Mucosa of descending colon (tissue), 3 donors: ENCODE measurements at regions not wholly inside any gene's neighbourhood (a gene's known extent, or its start where the extent isn't known, plus 50 kb on each side); places are given as distances from the start of the nearest gene placed in this dataset.

Experiments used
- ATAC-seq: fragments of 200-7000 bp; cut with Tn5 transposase; one replicate; pipeline ENCODE4 v1.9.1; 2020; ENCODE audit warnings: mild to moderate bottlenecking, moderate library complexity
- DNase-seq, 3 donors: peaks; one replicate each; pipeline ENCODE4 v3.0.0-alpha.2; 2020
- H3K36me3 ChIP-seq: fragments of 200-600 bp; one replicate; pipeline ENCODE4 v1.8.0; 2021; ENCODE audit warnings: low read depth, mild to moderate bottlenecking
- H3K4me1 ChIP-seq: fragments of 200-600 bp; one replicate; pipeline ENCODE4 v1.8.0; 2021; ENCODE audit warnings: low read depth, mild to moderate bottlenecking
- H3K4me3 ChIP-seq: fragments of 200-600 bp; one replicate; pipeline ENCODE4 v1.8.0; 2021; ENCODE audit warnings: mild to moderate bottlenecking
- H3K9me3 ChIP-seq: fragments of 200-600 bp; one replicate; pipeline ENCODE4 v1.8.0; 2021; ENCODE audit warnings: mild to moderate bottlenecking
- intact Hi-C, 2 donors: fragments of 100-400 bp; cut with DNase I in 1 of 2; cut with micrococcal nuclease in 1 of 2; formaldehyde crosslinking; loops; one replicate each; pipeline versions ENCODE4 v1.11.0 to v1.11.1; 2022; cut with DNase I, micrococcal nuclease
- TF ChIP-seq, protein P1 (sequence below): fragments of 200-600 bp; IDR thresholded peaks from one replicate; pipeline ENCODE4 v1.8.0; 2022; ENCODE audit warnings: antibody characterized with exemption, mild to moderate bottlenecking
- donor health status: DM: no; HTN: no; CAD: no; lungs with moderate emphysema.
- donor health status: DM: no; HTN: no; CAD: no.
- donor health status: DM: no; HTN: yes; CAD: no.

- TF ChIP-seq, protein P1, sequence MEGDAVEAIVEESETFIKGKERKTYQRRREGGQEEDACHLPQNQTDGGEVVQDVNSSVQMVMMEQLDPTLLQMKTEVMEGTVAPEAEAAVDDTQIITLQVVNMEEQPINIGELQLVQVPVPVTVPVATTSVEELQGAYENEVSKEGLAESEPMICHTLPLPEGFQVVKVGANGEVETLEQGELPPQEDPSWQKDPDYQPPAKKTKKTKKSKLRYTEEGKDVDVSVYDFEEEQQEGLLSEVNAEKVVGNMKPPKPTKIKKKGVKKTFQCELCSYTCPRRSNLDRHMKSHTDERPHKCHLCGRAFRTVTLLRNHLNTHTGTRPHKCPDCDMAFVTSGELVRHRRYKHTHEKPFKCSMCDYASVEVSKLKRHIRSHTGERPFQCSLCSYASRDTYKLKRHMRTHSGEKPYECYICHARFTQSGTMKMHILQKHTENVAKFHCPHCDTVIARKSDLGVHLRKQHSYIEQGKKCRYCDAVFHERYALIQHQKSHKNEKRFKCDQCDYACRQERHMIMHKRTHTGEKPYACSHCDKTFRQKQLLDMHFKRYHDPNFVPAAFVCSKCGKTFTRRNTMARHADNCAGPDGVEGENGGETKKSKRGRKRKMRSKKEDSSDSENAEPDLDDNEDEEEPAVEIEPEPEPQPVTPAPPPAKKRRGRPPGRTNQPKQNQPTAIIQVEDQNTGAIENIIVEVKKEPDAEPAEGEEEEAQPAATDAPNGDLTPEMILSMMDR: no peak
- ATAC-seq: no peak
- Histone ChIP-seq H3K4me1 (no peaks in the 10 kb centered on the region), H3K36me3 (no peaks in the 10 kb centered on the region), H3K4me3 (no peak overlapping the region), H3K9me3 (peaks cover 32% of the 10 kb centered on the region)
- DNase-seq: no peak
- intact Hi-C loops: no loop called here
These were observed 160.3 kb upstream of the PTPRD start for GRCh38 chr9:10773136-10773535.

DNA sequence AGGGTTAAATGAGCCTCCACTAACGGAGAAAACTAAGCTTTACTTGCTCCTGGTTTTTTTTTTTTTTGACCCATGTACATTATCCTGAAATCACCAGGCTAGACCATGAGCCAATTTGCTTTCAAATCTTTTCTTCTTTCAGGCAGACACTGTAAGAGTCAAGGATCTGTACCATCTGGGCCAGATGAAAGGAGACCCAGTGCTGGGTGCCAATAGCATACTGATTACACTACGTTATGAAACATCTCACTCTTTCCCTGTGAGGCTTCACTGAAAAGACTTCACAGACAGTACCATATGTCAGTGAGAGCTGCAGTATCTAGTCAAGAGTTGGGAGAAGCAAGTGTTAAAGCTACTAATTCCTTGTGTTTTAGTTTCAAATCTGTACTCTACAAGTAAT is 161.2 kb upstream of the PTPRD start:
- ATAC-seq: no peak
- Histone ChIP-seq H3K9me3 (peaks cover 37% of the 10 kb centered on the region), H3K36me3 (no peaks in the 10 kb centered on the region), H3K4me1 (no peaks in the 10 kb centered on the region), H3K4me3 (no peak overlapping the region)
- TF ChIP-seq, protein P1: no peak
- intact Hi-C loops: no loop called here
- DNase-seq: no peak

DNA sequence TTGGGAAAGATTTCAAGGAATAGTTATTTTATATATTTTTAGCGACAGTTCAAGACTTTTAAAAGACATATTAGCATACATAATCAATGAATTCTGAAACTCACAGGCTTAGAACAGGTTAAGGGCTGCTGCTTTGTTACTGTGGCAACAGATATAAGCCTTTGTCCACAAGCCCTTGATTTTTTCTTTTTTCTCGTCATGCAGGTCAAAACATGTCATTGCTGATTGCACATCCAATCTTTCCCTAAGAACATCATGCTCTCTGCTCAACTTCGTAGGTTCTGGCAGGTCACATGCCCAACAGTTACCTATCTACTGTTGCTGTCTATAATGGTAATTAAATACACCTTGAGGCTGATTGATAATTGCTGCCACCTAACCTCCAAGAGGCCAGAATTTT is 172.5 kb upstream of the PTPRD start:
- Histone ChIP-seq H3K36me3 (no peaks in the 10 kb centered on the region), H3K4me3 (no peak overlapping the region), H3K9me3 (peaks cover 21% of the 10 kb centered on the region), H3K4me1 (no peaks in the 10 kb centered on the region)
- TF ChIP-seq, protein P1: no peak
- intact Hi-C loops: no loop called here
- DNase-seq: no peak
- ATAC-seq: no peak

DNA sequence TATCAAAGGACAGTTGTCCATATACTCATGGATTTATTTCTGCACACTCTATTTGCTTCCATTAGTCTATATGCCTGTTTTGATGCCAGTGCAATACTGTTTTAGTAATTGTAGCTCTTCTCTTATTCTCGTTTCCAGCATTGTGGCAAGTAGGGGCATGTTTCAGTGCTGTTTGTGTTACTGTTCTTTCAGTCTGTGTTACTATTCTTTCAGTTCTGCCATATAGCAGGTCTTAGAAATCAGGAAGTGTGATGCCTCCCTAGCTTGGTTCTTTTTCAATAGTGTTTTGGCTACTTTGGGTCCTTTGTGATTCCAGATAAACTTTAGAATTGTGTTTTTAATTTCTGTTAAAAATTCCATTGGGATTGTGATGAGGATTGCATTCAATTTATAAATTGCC is 180.5 kb upstream of the PTPRD start:
- ATAC-seq: no peak
- Histone ChIP-seq H3K36me3 (no peaks in the 10 kb centered on the region), H3K4me1 (no peaks in the 10 kb centered on the region), H3K4me3 (no peak overlapping the region), H3K9me3 (peaks cover 47% of the 10 kb centered on the region)
- TF ChIP-seq, protein P1: no peak
- no peak for DNase-seq
- intact Hi-C loops: no loop called here

DNA sequence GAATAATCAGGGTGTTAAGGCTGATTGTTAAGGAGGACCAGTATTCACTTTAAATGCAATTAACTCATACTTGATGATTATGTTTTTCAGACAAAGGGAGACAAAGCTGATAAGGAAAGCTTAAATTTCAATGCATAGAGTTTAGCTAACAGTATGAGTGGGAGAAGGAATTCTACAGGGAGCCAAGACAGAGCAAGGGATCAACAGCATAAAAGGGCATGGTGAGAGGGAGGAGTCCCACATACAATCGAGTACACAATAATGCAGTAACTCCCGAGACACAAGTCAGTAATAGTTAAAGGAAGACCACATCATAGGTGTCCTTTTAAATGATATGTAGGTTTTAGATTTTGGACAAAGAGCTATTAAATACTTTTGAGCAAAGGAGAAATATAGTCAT is 191.7 kb upstream of the PTPRD start:
- TF ChIP-seq, protein P1: no peak
- DNase-seq (no peak), ATAC-seq (no peak)
- H3K4me3 ChIP-seq: no peak overlapping the region
- intact Hi-C loops: no loop called here
- H3K9me3 ChIP-seq: peaks cover 17% of the 10 kb centered on the region
- H3K4me1 ChIP-seq: no peaks in the 10 kb centered on the region
- H3K36me3 ChIP-seq: no peaks in the 10 kb centered on the region

DNA sequence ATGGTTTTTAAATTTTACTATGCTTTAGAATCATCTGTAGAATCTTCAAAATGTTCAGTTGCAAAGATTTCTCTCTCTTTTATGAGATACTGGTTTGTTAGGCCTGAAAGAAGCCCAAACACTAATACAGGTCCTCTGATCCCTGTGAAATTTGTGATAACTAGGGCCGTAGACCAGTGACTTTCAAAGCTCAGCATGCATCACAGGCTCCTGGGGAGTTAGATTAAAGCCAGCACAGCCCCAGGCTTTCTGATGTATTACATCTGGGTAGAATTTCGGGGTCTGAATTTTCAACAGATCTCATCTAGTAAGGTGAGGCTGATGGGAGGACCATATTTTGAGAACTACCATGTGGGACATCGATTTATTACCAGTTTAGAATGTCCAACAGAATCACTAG is 194.1 kb upstream of the PTPRD start:
- H3K4me3 ChIP-seq: no peak overlapping the region
- DNase-seq: no peak
- intact Hi-C loops: no loop called here
- peaks cover 21% of the 10 kb centered on the region for H3K9me3 ChIP-seq
- no peak for ATAC-seq
- H3K4me1 ChIP-seq: no peaks in the 10 kb centered on the region
- no peaks in the 10 kb centered on the region for H3K36me3 ChIP-seq
- TF ChIP-seq, protein P1: no peak
